PC-3 (cell line): ENCODE measurements at regions not wholly inside any gene's neighbourhood (a gene's known extent, or its start where the extent isn't known, plus 50 kb on each side); places are given as distances from the start of the nearest gene placed in this dataset.

Source experiments
- ATAC-seq: fragments of 200-7000 bp; cut with Tn5 transposase; 2 replicates; pipeline ENCODE4 v1.9.1; 2020; ENCODE audit warnings: mild to moderate bottlenecking, moderate library complexity
- BruUV-seq: library from RNA; stranded (reverse); fragments of 400-500 nt; replicated peaks from 2 replicates; lab custom pipeline; 2021; lab: Mats Ljungman, UMichigan
- CTCF ChIA-PET: fragments of 300-600 bp; sonication (Branson Sonifier 250); formaldehyde crosslinking; loops from one replicate; lab custom pipeline; 2022; ENCODE audit warnings: antibody characterized with exemption; lab: Charles Lee
- POLR2A ChIA-PET: fragments of 300-600 bp; sonication (Branson Sonifier 250); formaldehyde crosslinking; loops from one replicate; lab custom pipeline; 2022; ENCODE audit warnings: antibody characterized with exemption; ENCODE audit not compliant: unreplicated experiment; lab: Charles Lee
- DNase-seq: peaks from one replicate; pipeline ENCODE4 v3.0.0-alpha.2; 2015
- H2AFZ ChIP-seq: fragments of 300-600 bp; sonication (generic); 2 replicates; pipeline ENCODE4 v1.6.0; 2016; ENCODE audit warnings: antibody characterized with exemption, low read length
- H3F3A ChIP-seq: fragments of 300-600 bp; sonication (generic); one replicate; pipeline ENCODE4 v1.6.0; 2017; ENCODE audit warnings: antibody characterized with exemption, low read length, control low read depth, mild to moderate bottlenecking; ENCODE audit not compliant: unreplicated experiment
- H3K27ac ChIP-seq: fragments of 300-600 bp; sonication (generic); 2 replicates; pipeline ENCODE4 v1.5.1; 2016; ENCODE audit warnings: mild to moderate bottlenecking, low read length
- H3K27me3 ChIP-seq: fragments of 300-600 bp; sonication (generic); 2 replicates; pipeline ENCODE4 v1.6.1; 2016; ENCODE audit warnings: low read length, mixed read lengths
- H3K36me3 ChIP-seq: fragments of 300-600 bp; sonication (generic); 2 replicates; pipeline ENCODE4 v1.6.1; 2016; ENCODE audit warnings: low read depth, mixed run types, low read length, mixed read lengths
- H3K4me1 ChIP-seq: fragments of 300-600 bp; sonication (generic); 2 replicates; pipeline ENCODE4 v1.5.1; 2016; ENCODE audit warnings: low read length; ENCODE audit not compliant: insufficient read depth
- H3K4me2 ChIP-seq: fragments of 300-600 bp; sonication (generic); 2 replicates; pipeline ENCODE4 v1.6.0; 2016; ENCODE audit warnings: low read length
- H3K4me3 ChIP-seq: fragments of 300-600 bp; sonication (generic); 2 replicates; pipeline ENCODE4 v1.5.1; 2016; ENCODE audit warnings: mild to moderate bottlenecking, low read length, mixed read lengths
- H3K79me2 ChIP-seq: fragments of 300-600 bp; sonication (generic); 2 replicates; pipeline ENCODE4 v1.6.1; 2017; ENCODE audit warnings: low read length, mixed read lengths
- H3K9ac ChIP-seq: fragments of 300-600 bp; sonication (generic); 2 replicates; pipeline ENCODE4 v1.6.0; 2016; ENCODE audit warnings: mild to moderate bottlenecking, low read length
- H3K9me2 ChIP-seq: fragments of 300-600 bp; sonication (generic); replicated peaks from 2 replicates; pipeline ENCODE4 v1.6.1; 2016; ENCODE audit warnings: mixed run types, low read length, mixed read lengths
- H3K9me3 ChIP-seq: fragments of 300-600 bp; sonication (generic); 2 replicates; pipeline ENCODE4 v1.6.1; 2016; ENCODE audit warnings: low read length, mixed read lengths
- H4K20me1 ChIP-seq: fragments of 300-600 bp; sonication (generic); 2 replicates; pipeline ENCODE4 v1.6.1; 2016; ENCODE audit warnings: low read length, mixed read lengths
- CTCF ChIP-seq: fragments of 300-600 bp; sonication (generic); conservative IDR thresholded peaks from 2 replicates; pipeline ENCODE4 v1.5.1; 2017; ENCODE audit warnings: antibody characterized with exemption, low read depth, mild to moderate bottlenecking, low read length
- EZH2 ChIP-seq: fragments of 300-600 bp; sonication (generic); IDR thresholded peaks from one replicate; pipeline ENCODE4 v1.6.1; 2017; ENCODE audit warnings: antibody characterized with exemption, mild to moderate bottlenecking, low read length; ENCODE audit not compliant: unreplicated experiment
- EZH2phosphoT487 ChIP-seq: fragments of 300-600 bp; sonication (generic); IDR thresholded peaks from 2 replicates; pipeline ENCODE4 v1.6.1; 2018; ENCODE audit warnings: mild to moderate bottlenecking, antibody characterized with exemption, low read length, borderline replicate concordance
- intact Hi-C: fragments of 100-400 bp; cut with micrococcal nuclease; formaldehyde crosslinking; loops from 2 replicates; pipeline ENCODE4 v1.9.0; 2023

DNA sequence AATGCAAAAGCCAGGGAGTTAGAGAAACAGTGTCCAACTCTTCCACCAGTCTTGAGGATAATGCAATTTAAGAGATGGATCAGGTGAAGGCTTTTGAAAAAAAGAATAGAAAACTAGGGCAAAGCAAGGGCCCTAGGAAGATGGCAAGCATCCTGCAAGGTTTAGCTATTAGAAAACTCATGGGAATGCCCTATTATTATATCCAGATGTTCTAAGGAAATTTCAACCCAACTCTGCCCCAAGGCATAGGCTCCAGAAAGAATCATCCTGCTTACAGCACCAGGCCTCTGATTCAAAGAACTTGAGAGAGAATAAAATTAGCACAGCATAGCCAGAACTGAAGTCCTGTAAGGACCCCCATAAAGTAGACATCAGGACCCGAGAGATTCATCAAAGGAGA lies 68.1 kb downstream of the EN1 start:
- no peak overlapping the region for H2AFZ ChIP-seq
- ChIA-PET CTCF (no interaction called here), POLR2A (no interaction called here)
- no peak overlapping the region for H3K4me3 ChIP-seq
- H3F3A ChIP-seq = no peaks in the 10 kb centered on the region
- H3K79me2 ChIP-seq = no peaks in the 10 kb centered on the region
- no peak for ATAC-seq
- H3K36me3 ChIP-seq = no peaks in the 10 kb centered on the region
- intact Hi-C loops = no loop called here
- BruUV-seq = no TSS peak
- no peak for TF ChIP-seq CTCF
- no peak for TF ChIP-seq EZH2
- no peak for TF ChIP-seq EZH2phosphoT487
- H3K27me3 ChIP-seq = no peaks in the 10 kb centered on the region
- H3K4me2 ChIP-seq = no peak overlapping the region
- H3K4me1 ChIP-seq = peaks cover 6% of the 10 kb centered on the region; the same call in 1 of the 2 replicates
- no peaks in the 10 kb centered on the region for H3K9me2 ChIP-seq
- no peaks in the 10 kb centered on the region for H4K20me1 ChIP-seq
- no peak overlapping the region for H3K9ac ChIP-seq
- H3K9me3 ChIP-seq = no peaks in the 10 kb centered on the region
- DNase-seq = no peak
- no peak overlapping the region for H3K27ac ChIP-seq

- DNase-seq (peak; percentile 60), ATAC-seq (peak; percentile 96)
- no peaks in the 10 kb centered on the region for H3K36me3 ChIP-seq
- H4K20me1 ChIP-seq = no peaks in the 10 kb centered on the region
- no peaks in the 10 kb centered on the region for H3K79me2 ChIP-seq
- peak overlapping the region; percentile 84 for H2AFZ ChIP-seq
- no peaks in the 10 kb centered on the region for H3K9me2 ChIP-seq
- H3K4me3 ChIP-seq = peak overlapping the region; percentile 66
- TF ChIP-seq EZH2phosphoT487 = no peak
- no peak for TF ChIP-seq EZH2
- no peak for TF ChIP-seq CTCF
- no peaks in the 10 kb centered on the region for H3K27me3 ChIP-seq
- peak overlapping the region; percentile 37; the same call in 1 of the 2 replicates for H3K9ac ChIP-seq
- peaks cover 6% of the 10 kb centered on the region; the same call in 1 of the 2 replicates for H3K4me1 ChIP-seq
- ChIA-PET POLR2A (no interaction called here), CTCF (interaction anchor here (0.7 kb wide), 1 partner anchor 61 kb away, joined by 3 read pairs; no protein-coding TSS in a partner anchor)
- intact Hi-C loops = loop anchor here (2.0 kb wide), 2 partner anchors 52 to 56 kb away; no protein-coding TSS in a partner anchor
- BruUV-seq = TSS peak; percentile 83
- H3K27ac ChIP-seq = no peak overlapping the region
- peak overlapping the region; percentile 83 for H3K4me2 ChIP-seq
- no peaks in the 10 kb centered on the region for H3F3A ChIP-seq
- no peaks in the 10 kb centered on the region for H3K9me3 ChIP-seq
Observed at GRCh38 chr2:118774458-118775133, 72.9 kb downstream of the EN1 start.

- intact Hi-C loops = loop anchor here (2.0 kb wide), 2 partner anchors 51 to 57 kb away; no protein-coding TSS in a partner anchor
- Histone ChIP-seq H2AFZ (peak overlapping the region; percentile 84; the same call in 1 of the 2 replicates), H3K4me3 (peak overlapping the region; percentile 66), H3F3A (no peaks in the 10 kb centered on the region), H3K27ac (no peak overlapping the region), H3K9me2 (no peaks in the 10 kb centered on the region), H3K9ac (no peak overlapping the region), H3K79me2 (no peaks in the 10 kb centered on the region), H3K4me2 (peak overlapping the region; percentile 83), H3K36me3 (no peaks in the 10 kb centered on the region), H3K9me3 (no peaks in the 10 kb centered on the region), H4K20me1 (no peaks in the 10 kb centered on the region), H3K4me1 (peaks cover 6% of the 10 kb centered on the region; the same call in 1 of the 2 replicates), H3K27me3 (no peaks in the 10 kb centered on the region)
- TF ChIP-seq CTCF = no peak
- no peak for TF ChIP-seq EZH2phosphoT487
- no peak for TF ChIP-seq EZH2
- ChIA-PET CTCF (no interaction called here), POLR2A (no interaction called here)
- ATAC-seq (peak; percentile 7; the same call in 1 of the 2 replicates), DNase-seq (no peak)
- BruUV-seq = no TSS peak
Observed at GRCh38 chr2:118773826-118774225, 73.6 kb downstream of the EN1 start.
